SK-N-SH treated with all-trans-retinoic acid at 6 μM for 48 hours (cell line): ENCODE measurements at regions not wholly inside any gene's neighbourhood (a gene's known extent, or its start where the extent isn't known, plus 50 kb on each side); places are given as distances from the start of the nearest gene placed in this dataset.

Experiments used
- ATAC-seq: fragments of 200-7000 bp; cut with Tn5 transposase; 3 replicates; pipeline ENCODE4 v1.9.1; 2020; ENCODE audit warnings: mild to moderate bottlenecking, moderate library complexity
- BACH2 ChIP-seq: fragments of 250-450 bp; sonication (Bioruptor Pico); IDR thresholded peaks from 2 replicates; pipeline ENCODE4 v1.9.0; 2021; ENCODE audit warnings: mild to moderate bottlenecking, borderline replicate concordance
- CREB5 ChIP-seq: fragments of 250-450 bp; sonication (Bioruptor Pico); IDR thresholded peaks from 2 replicates; pipeline ENCODE4 v1.5.1; 2020; ENCODE audit warnings: low read depth, mild to moderate bottlenecking, moderate library complexity
- CSRNP3 ChIP-seq: fragments of 250-450 bp; sonication (Bioruptor Pico); IDR thresholded peaks from 2 replicates; pipeline ENCODE4 v1.5.1; 2021; ENCODE audit warnings: mild to moderate bottlenecking, moderate library complexity
- ESRRG ChIP-seq: fragments of 250-450 bp; sonication (Bioruptor Pico); IDR thresholded peaks from 2 replicates; pipeline ENCODE4 v1.6.1; 2021; ENCODE audit warnings: mild to moderate bottlenecking
- GLIS3 ChIP-seq: fragments of 250-450 bp; sonication (Bioruptor Pico); IDR thresholded peaks from 2 replicates; pipeline ENCODE4 v1.5.0; 2020; ENCODE audit warnings: mild to moderate bottlenecking, moderate library complexity
- ISL1 ChIP-seq: fragments of 250-450 bp; sonication (Bioruptor Pico); IDR thresholded peaks from 2 replicates; pipeline ENCODE4 v2.1.2; 2022; ENCODE audit warnings: mild to moderate bottlenecking, moderate library complexity
- OSR1 ChIP-seq: fragments of 250-450 bp; sonication (Bioruptor Pico); IDR thresholded peaks from 2 replicates; pipeline ENCODE4 v1.8.0; 2022; ENCODE audit warnings: moderate library complexity, mild to moderate bottlenecking, inconsistent platforms
- PATZ1 ChIP-seq: fragments of 250-450 bp; sonication (Bioruptor Pico); IDR thresholded peaks from 2 replicates; pipeline ENCODE4 v1.8.0; 2020; ENCODE audit warnings: mild to moderate bottlenecking, moderate library complexity, borderline replicate concordance
- POU6F1 ChIP-seq: fragments of 250-450 bp; sonication (Bioruptor Pico); IDR thresholded peaks from 2 replicates; pipeline ENCODE4 v1.8.0; 2021; ENCODE audit warnings: low read depth, mild to moderate bottlenecking, moderate library complexity, borderline replicate concordance
- RARB ChIP-seq: fragments of 250-450 bp; sonication (Bioruptor Pico); IDR thresholded peaks from 2 replicates; pipeline ENCODE4 v1.8.0; 2021; ENCODE audit warnings: mild to moderate bottlenecking, moderate library complexity
- TCF4 ChIP-seq: fragments of 250-450 bp; sonication (Bioruptor Pico); IDR thresholded peaks from 2 replicates; pipeline ENCODE4 v1.8.0; 2021; ENCODE audit warnings: mild to moderate bottlenecking, moderate library complexity, borderline replicate concordance
- TOX ChIP-seq: fragments of 250-450 bp; sonication (Bioruptor Pico); IDR thresholded peaks from 2 replicates; pipeline ENCODE4 v1.8.0; 2021; ENCODE audit warnings: mild to moderate bottlenecking, moderate library complexity, borderline replicate concordance
- TSHZ2 ChIP-seq: fragments of 250-450 bp; sonication (Bioruptor Pico); IDR thresholded peaks from 2 replicates; pipeline ENCODE4 v1.5.0; 2020; ENCODE audit warnings: mild to moderate bottlenecking, moderate library complexity
- ZC3H10 ChIP-seq: fragments of 250-450 bp; sonication (Bioruptor Pico); IDR thresholded peaks from 2 replicates; pipeline ENCODE4 v1.5.1; 2021; ENCODE audit warnings: mild to moderate bottlenecking, moderate library complexity
- ZFP3 ChIP-seq: fragments of 250-450 bp; sonication (Bioruptor Pico); IDR thresholded peaks from 2 replicates; pipeline ENCODE4 v1.5.0; 2020; ENCODE audit warnings: mild to moderate bottlenecking, moderate library complexity
- ZFP30 ChIP-seq: fragments of 450-650 bp; formaldehyde crosslinking; IDR thresholded peaks from 2 replicates; pipeline ENCODE4 v1.5.0; 2022; ENCODE audit warnings: mild to moderate bottlenecking, moderate library complexity
- ZNF565 ChIP-seq: fragments of 450-650 bp; formaldehyde crosslinking; conservative IDR thresholded peaks from 2 replicates; pipeline ENCODE4 v1.5.0; 2020; ENCODE audit warnings: low read depth, mild to moderate bottlenecking, moderate library complexity
- ZNF8 ChIP-seq: fragments of 450-650 bp; formaldehyde crosslinking; IDR thresholded peaks from 2 replicates; pipeline ENCODE4 v1.5.0; 2020; ENCODE audit warnings: mild to moderate bottlenecking, moderate library complexity

GRCh38 chr16:60704726-60705125 is 1331.5 kb downstream of the CDH8 start:
- no peak for TF ChIP-seq GLIS3
- ATAC-seq, result no peak

GRCh38 chr16:60703096-60703495 is 1333.1 kb downstream of the CDH8 start:
- no peak for ATAC-seq
- no peak for TF ChIP-seq ZC3H10 (CRISPR knock-in tag)
- TF ChIP-seq TSHZ2 (CRISPR knock-in tag), result no peak
- no peak for TF ChIP-seq CSRNP3 (CRISPR knock-in tag)
- TF ChIP-seq ZFP3, result no peak
- TF ChIP-seq ZFP30 (CRISPR knock-in tag), result no peak
- no peak for TF ChIP-seq ZNF8 (CRISPR knock-in tag)

GRCh38 chr16:60686824-60687223 is 1349.4 kb downstream of the CDH8 start:
- no peak for TF ChIP-seq POU6F1
- no peak for TF ChIP-seq ESRRG (CRISPR knock-in tag)
- no peak for TF ChIP-seq ZC3H10 (CRISPR knock-in tag)
- TF ChIP-seq GLIS3, result no peak
- TF ChIP-seq TSHZ2 (CRISPR knock-in tag), result no peak
- TF ChIP-seq ISL1 (CRISPR knock-in tag), result no peak
- no peak for TF ChIP-seq ZNF565 (CRISPR knock-in tag)
- TF ChIP-seq BACH2 (CRISPR knock-in tag), result no peak
- TF ChIP-seq ZFP3, result no peak
- TF ChIP-seq ZFP30 (CRISPR knock-in tag), result no peak
- no peak for TF ChIP-seq OSR1 (CRISPR knock-in tag)
- no peak for TF ChIP-seq TCF4
- TF ChIP-seq TOX (CRISPR knock-in tag), result no peak
- TF ChIP-seq RARB (CRISPR knock-in tag), result no peak
- TF ChIP-seq PATZ1, result no peak
- TF ChIP-seq CREB5, result no peak
- TF ChIP-seq CSRNP3 (CRISPR knock-in tag), result no peak
- TF ChIP-seq ZNF8 (CRISPR knock-in tag), result no peak
- no peak for ATAC-seq
